AG10803 (cell line): ENCODE measurements at regions not wholly inside any gene's neighbourhood (a gene's known extent, or its start where the extent isn't known, plus 50 kb on each side); places are given as distances from the start of the nearest gene placed in this dataset.

Experiments
- DNase-seq: peaks from one replicate; pipeline ENCODE4 v3.0.0; 2010; ENCODE audit warnings: low read depth
- H3K4me3 ChIP-seq: 2 replicates; pipeline ENCODE4 v1.5.1; 2011; ENCODE audit warnings: mild to moderate bottlenecking, low read length, control low read depth
- CTCF ChIP-seq: conservative IDR thresholded peaks from 2 replicates; pipeline ENCODE4 v1.5.1; 2011; ENCODE audit warnings: mild to moderate bottlenecking, low read length, control low read depth, inconsistent platforms

DNA sequence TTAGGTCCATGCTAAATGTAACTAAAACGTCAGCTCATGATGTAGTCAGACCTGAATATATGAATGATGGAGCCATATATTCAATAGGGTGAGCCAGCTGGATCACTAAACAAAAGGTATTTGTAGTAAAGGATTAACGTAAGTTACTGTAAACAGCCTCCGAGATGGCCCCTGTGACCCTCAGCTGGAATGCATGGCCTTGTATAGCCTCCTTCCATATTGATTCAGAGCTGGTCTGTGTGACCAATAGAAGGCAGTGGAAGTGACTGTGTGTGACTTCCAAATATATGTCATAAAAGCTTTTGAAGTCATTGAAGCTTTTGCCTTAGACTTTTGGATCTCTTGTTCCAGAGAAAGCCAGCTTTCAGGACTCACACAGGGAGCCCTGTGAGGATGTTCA lies 154.4 kb upstream of the CHD1 start:
- H3K4me3 ChIP-seq = no peak overlapping the region
- TF ChIP-seq CTCF = no peak
- no peak for DNase-seq

DNA sequence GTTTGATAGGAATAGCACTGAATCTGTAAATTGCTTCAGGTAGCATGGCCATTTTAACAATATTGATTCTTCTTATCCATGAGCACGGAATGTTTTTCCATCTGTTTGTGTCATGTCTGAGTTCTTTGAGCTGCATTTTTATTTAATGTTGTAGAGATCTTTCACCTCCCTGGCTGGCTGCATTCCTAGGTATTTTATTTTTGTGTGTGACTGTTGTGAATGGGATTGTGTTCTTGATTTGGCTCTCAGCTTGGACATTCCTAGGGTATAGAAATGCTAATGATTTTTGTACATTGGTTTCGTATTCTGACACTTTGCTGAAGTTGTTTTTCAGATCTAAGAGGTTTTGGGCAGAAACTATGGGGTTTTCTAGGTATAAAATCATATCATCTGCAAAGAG lies 152.9 kb upstream of the CHD1 start:
- DNase-seq = no peak
- H3K4me3 ChIP-seq = no peak overlapping the region
- no peak for TF ChIP-seq CTCF

DNA sequence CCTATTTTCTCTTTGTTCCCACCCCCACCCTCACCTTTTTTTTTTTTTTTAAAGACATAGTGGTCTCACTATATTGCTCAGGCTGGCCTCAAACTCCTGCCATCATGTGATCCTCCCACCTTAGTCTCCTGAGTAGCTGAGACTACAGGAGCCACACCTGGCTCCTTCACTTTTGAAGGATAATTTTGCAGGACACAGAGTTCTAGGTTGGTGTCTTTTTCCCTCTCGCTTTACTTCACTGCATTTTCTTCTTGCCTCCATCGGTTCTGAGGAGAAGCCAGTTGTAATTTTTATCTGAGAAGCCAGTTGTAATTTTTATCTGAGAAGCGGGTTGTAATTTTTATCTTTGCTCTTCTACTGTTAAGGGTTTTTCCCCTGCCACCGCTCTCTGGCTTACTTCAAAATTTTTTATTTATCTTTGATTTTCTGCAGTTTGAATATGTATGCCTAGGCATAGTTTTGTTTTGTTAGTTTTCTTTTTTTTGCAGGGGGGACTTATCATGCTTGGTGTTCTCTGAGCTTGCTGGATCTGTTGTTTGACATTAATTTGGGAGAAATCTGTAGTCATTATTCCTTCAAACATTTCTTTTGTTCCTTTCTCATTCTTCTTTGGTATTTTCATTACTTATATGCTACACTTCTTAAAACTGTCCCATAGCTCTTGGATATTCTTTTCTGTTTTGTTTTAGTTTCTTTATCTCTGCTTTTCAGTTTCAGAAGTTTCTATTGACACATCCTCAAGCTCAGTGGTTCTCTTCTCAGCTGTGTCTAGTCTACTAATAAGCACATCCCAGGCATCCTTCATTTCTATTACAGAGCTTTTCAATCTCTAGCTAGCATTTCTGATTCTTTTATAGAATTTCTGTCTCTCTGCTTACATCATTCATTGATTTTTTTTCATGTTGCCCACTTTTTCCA lies 148.2 kb upstream of the CHD1 start:
- no peak overlapping the region for H3K4me3 ChIP-seq
- no peak for TF ChIP-seq CTCF
- no peak for DNase-seq

GRCh38 chr5:99072846-99073245 lies 144.0 kb upstream of the CHD1 start:
- DNase-seq = no peak
- TF ChIP-seq CTCF = no peak
- H3K4me3 ChIP-seq = no peak overlapping the region

DNA sequence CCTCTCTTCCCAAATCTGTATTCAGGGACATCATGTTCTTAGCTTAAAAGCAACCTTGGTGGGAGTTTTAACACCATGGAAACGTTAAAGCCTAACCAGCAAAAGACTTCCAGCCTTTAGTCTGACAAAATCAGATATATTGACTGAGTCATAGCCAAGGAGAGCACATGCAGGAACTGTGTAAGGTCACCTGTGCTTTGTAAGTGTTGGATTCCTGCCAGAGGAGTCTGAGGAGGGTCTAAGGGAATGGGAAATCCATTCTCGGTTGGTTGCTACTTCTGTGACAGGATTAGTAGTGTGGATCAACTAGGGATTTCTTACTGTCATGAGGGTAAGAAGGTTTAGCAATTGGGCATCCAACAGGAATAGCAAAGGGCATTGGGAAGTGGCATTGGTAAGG lies 142.0 kb upstream of the CHD1 start:
- TF ChIP-seq CTCF = no peak
- DNase-seq = no peak
- no peak overlapping the region for H3K4me3 ChIP-seq

DNA sequence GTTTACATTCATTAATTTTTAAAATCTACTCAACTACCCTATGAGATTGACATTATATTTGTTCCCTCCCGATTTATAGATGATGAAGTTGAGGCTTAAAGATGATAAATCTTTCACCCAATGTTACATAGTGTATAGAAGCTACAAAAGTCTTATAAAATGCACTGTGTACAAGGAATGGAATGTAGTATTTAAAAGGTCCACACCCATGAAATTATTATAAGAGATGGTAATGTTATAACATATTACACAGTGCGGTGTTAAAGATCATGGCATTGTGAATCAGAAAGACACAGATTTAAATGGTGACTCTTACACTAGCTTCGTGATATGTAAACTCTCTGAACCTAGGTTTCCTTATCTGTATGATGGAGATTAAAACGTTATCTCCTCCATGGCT lies 141.6 kb upstream of the CHD1 start:
- no peak for TF ChIP-seq CTCF
- no peak for DNase-seq

GRCh38 chr5:99068944-99069650 lies 140.3 kb upstream of the CHD1 start:
- H3K4me3 ChIP-seq = no peak overlapping the region
- no peak for DNase-seq
- TF ChIP-seq CTCF = no peak

More for the DNA sequence above, 141.6 kb upstream of the CHD1 start:
- no peak overlapping the region for H3K4me3 ChIP-seq
